ENCODE measurements at regions not wholly inside any gene's neighbourhood (a gene's known extent, or its start where the extent isn't known, plus 50 kb on each side); places are given as distances from the start of the nearest gene placed in this dataset.

GRCh38 chr16:66079671-66080334, 286.7 kb upstream of the CDH5 start:
- Histone ChIP-seq H3K27ac (replicated peaks) (no peak overlapping the region), H3K4me3 (replicated peaks; ENCODE audit: insufficient read depth, low read length) (no peak overlapping the region), H3K27me3 (ENCODE audit: insufficient read depth, poor library complexity, severe bottlenecking) (no peaks in the 10 kb centered on the region)
- TF ChIP-seq REST (IDR thresholded peaks at IDR 0.05; ENCODE audit: insufficient replicate concordance, low read depth) (no peak), GABPA (IDR thresholded peaks at IDR 0.05; ENCODE audit: low read depth) (no peak), SPI1 (IDR thresholded peaks at IDR 0.05; ENCODE audit: borderline replicate concordance, low read depth) (no peak), POLR2AphosphoS5 (IDR thresholded peaks at IDR 0.05; ENCODE audit: low read depth) (no peak), CTCF (IDR thresholded peaks at IDR 0.05; ENCODE audit: insufficient read depth, low read length) (no peak)
- no peak for DNase-seq (ENCODE audit: low read depth in 1 of 2, low spot score in 1 of 2)

- TF ChIP-seq POLR2AphosphoS5 (IDR thresholded peaks at IDR 0.05; ENCODE audit: low read depth) (no peak), CTCF (IDR thresholded peaks at IDR 0.05; ENCODE audit: insufficient read depth, low read length) (no peak), GABPA (IDR thresholded peaks at IDR 0.05; ENCODE audit: low read depth) (no peak), REST (IDR thresholded peaks at IDR 0.05; ENCODE audit: insufficient replicate concordance, low read depth) (no peak), SPI1 (IDR thresholded peaks at IDR 0.05; ENCODE audit: borderline replicate concordance, low read depth) (no peak)
- H3K27ac ChIP-seq (replicated peaks) = no peak overlapping the region
- H3K27me3 ChIP-seq (ENCODE audit: insufficient read depth, poor library complexity, severe bottlenecking) = peaks cover 10% of the 10 kb centered on the region
- no peak overlapping the region for H3K4me3 ChIP-seq (replicated peaks; ENCODE audit: insufficient read depth, low read length)
- no peak for DNase-seq (ENCODE audit: low read depth in 1 of 2, low spot score in 1 of 2)
These were observed 296.2 kb upstream of the CDH5 start for GRCh38 chr16:66070140-66070917.

- no peak for DNase-seq (ENCODE audit: low read depth in 1 of 2, low spot score in 1 of 2)
- H3K4me3 ChIP-seq (replicated peaks; ENCODE audit: insufficient read depth, low read length) = no peak overlapping the region
- no peak overlapping the region for H3K27ac ChIP-seq (replicated peaks)
- peaks cover 14% of the 10 kb centered on the region for H3K27me3 ChIP-seq (ENCODE audit: insufficient read depth, poor library complexity, severe bottlenecking)
- TF ChIP-seq REST (IDR thresholded peaks at IDR 0.05; ENCODE audit: insufficient replicate concordance, low read depth) (no peak), SPI1 (IDR thresholded peaks at IDR 0.05; ENCODE audit: borderline replicate concordance, low read depth) (no peak), POLR2AphosphoS5 (IDR thresholded peaks at IDR 0.05; ENCODE audit: low read depth) (no peak), GABPA (IDR thresholded peaks at IDR 0.05; ENCODE audit: low read depth) (no peak), CTCF (IDR thresholded peaks at IDR 0.05; ENCODE audit: insufficient read depth, low read length) (no peak)
These were observed 296.9 kb upstream of the CDH5 start for GRCh38 chr16:66069587-66069986.
